HG03565 (cell line): ENCODE measurements at regions not wholly inside any gene's neighbourhood (a gene's known extent, or its start where the extent isn't known, plus 50 kb on each side); places are given as distances from the start of the nearest gene placed in this dataset.

Experiments used
- ATAC-seq: cut with Tn5 transposase; IDR thresholded peaks from one replicate; pipeline ENCODE4 v1.9.1; 2021; ENCODE audit warnings: mild to moderate bottlenecking, moderate library complexity; ENCODE audit not compliant: unreplicated experiment

DNA sequence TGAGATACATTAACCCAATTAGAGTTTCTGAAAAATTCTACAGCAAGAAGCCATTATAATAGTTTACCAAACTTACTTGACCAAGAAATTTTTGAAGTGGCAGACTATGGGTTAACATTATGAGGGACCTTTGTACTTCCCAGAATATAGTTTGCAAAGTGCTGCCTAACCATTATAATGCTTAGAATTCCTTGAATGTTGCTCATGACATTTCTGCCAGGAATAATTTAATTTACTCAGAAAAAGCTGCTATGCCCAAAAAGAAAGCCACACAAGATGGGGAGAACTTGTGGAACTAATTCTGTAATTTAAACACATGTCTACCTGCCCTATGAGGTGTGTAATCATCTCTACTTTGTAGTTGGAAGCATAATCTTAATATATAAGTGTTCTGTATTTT is 58.1 kb upstream of the MYCBP2 start:
- ATAC-seq = no peak

DNA sequence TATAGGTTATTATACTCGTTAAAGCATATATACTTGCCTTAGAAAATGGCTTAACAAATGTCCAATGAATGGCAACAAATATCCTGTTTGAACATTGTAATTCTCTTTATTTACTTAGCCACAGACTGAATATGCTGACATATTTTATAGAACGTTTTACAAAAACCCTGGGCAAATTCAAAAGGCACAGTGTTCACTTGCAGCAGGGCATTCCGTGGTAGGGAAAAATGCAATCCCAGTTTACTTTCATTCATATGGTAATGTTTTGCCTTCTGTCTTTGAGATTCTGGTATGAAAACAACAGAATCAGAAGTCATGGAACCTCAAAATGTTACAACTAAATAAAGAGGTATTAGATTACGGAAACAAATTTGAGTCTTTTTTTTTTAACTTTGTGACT is 56.2 kb upstream of the MYCBP2 start:
- ATAC-seq = no peak

DNA sequence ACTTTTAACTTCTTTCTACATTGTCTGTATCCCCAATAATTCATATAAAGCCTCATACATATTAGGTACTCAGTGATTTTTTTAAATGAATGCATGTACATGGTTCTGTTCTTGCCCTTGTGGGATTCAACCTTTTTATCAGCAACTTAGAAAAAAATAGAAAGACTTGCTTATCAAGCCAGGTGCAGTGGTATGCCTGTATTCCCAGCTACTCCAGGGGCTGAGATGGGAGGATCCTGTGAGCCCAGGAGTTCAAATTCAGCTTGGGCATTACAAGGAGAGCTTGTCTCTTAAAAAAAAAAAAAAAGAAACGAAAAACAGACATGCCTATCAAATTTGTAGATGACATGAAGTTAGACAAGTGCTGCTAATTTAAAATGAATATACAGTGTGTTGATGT is 54.2 kb upstream of the MYCBP2 start:
- no peak for ATAC-seq

DNA sequence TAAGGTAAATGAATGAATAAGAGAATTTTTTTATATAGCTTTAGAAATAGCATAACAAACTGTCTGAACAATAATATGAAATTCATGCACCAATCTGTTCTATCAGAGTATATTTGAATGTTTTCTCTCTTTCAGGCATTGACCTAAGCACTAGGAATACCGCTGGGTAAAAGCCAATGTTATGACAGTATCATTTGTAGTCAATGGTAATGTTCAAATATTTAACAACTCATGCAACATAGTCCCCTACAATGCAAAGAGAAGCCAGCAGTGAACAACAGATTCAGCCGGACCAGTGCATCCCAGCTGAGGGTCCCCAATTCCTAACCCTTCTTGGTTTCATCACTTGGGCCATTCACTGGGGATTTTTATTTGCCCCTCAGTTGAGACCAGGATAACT is 52.6 kb upstream of the MYCBP2 start:
- ATAC-seq = no peak

DNA sequence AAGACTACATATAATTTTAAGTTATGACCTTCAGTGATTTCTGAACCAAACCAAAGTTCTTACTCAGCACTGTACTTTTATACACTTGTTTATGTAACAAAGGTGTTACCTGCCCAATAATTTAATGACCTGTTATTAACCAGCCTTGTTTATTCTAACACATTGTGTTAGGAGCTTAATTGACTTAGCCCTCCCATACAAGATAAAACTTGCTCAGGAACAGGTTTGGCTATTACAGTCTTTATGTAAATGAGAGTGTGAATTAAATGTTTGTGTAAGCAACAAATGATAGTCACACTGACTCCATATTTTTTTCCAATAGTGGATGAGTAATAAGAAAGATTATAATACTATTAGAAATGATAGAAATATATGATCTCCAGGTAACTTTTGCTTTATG is 51.8 kb upstream of the MYCBP2 start:
- ATAC-seq = no peak

DNA sequence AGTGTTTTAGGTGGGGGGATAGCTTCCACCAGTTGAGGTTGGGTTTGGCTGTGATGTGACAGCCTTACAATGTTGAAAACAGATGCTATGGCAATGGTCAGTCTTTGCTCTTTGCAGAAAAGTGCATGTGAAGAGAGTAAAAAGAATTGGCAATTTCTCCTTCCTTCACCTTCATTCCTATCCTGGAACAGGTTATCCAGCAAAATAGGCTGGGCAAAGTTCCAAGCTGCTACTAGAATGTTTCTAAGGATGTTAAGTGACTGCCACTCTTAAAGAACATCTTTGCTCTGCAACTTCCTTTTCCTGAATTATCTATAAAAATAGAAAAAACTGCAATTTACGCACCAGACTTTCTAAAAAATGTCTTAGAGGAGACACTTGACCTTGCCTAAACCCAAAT is 50.1 kb upstream of the MYCBP2 start:
- no peak for ATAC-seq
